OCI-LY1 (cell line): ENCODE measurements at regions not wholly inside any gene's neighbourhood (a gene's known extent, or its start where the extent isn't known, plus 50 kb on each side); places are given as distances from the start of the nearest gene placed in this dataset.

ENCODE experiments used
- EZH2 ChIP-seq: fragments of 200-600 bp; sonication (generic), shearing (Covaris generic); IDR thresholded peaks from 2 replicates; pipeline ENCODE4 v1.8.0; 2017; ENCODE audit warnings: borderline replicate concordance, mixed run types, mild to moderate bottlenecking, antibody characterized with exemption, low read length, moderate library complexity, mixed read lengths
- TF ChIP-seq, protein P1 (sequence below): fragments of 200-600 bp; sonication (generic), shearing (Covaris generic); IDR thresholded peaks from 2 replicates; pipeline ENCODE4 v1.5.1; 2017; ENCODE audit warnings: mild to moderate bottlenecking, antibody characterized with exemption, low read length, moderate library complexity, mixed read lengths

DNA sequence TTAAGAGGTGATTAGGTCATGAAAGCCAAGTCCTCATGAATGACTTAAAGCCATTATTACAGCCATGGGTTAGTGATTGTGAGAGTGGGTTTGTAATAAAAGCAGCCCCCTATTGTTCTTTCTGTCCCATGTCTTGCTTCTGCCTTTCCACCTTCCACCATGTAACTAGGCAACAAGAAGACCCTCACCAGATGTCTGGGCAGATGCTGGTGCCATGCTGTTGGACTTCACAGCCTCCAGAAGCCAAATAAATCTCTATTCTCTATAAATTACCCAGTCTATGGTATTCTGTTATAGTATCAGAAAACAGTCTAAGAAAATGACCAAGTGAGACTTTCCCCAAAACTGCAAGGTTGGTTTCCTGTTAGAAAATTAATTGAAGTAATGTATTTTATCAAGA lies 460.3 kb upstream of the ADARB2 start:
- TF ChIP-seq, protein P1, sequence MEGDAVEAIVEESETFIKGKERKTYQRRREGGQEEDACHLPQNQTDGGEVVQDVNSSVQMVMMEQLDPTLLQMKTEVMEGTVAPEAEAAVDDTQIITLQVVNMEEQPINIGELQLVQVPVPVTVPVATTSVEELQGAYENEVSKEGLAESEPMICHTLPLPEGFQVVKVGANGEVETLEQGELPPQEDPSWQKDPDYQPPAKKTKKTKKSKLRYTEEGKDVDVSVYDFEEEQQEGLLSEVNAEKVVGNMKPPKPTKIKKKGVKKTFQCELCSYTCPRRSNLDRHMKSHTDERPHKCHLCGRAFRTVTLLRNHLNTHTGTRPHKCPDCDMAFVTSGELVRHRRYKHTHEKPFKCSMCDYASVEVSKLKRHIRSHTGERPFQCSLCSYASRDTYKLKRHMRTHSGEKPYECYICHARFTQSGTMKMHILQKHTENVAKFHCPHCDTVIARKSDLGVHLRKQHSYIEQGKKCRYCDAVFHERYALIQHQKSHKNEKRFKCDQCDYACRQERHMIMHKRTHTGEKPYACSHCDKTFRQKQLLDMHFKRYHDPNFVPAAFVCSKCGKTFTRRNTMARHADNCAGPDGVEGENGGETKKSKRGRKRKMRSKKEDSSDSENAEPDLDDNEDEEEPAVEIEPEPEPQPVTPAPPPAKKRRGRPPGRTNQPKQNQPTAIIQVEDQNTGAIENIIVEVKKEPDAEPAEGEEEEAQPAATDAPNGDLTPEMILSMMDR = no peak
- no peak for TF ChIP-seq EZH2
